Adrenal gland (tissue), 9 donors: ENCODE measurements at regions not wholly inside any gene's neighbourhood (a gene's known extent, or its start where the extent isn't known, plus 50 kb on each side); places are given as distances from the start of the nearest gene placed in this dataset.
"Not testable (repeated sequence)": the region's sequence is repeated elsewhere in the genome, so short reads cannot be mapped to it uniquely, and the experiment has no call there.

Source experiments
- DNase-seq, 7 donors: peaks; one replicate each; pipeline ENCODE4 v3.0.0-alpha.2; 2019 to 2020
- H3K27ac ChIP-seq, 5 donors: fragments of 200-600 bp; sonication (generic) in 4 of 5; 1 replicate in 3 of 5; 2 replicates in 2 of 5; pipeline versions ENCODE4 v1.5.1 to v1.8.0; 2016 to 2020; ENCODE audit warnings: mild to moderate bottlenecking in 1 of 5
- H3K27me3 ChIP-seq: fragments of 200-600 bp; 2 replicates; pipeline ENCODE4 v1.8.0; 2021
- H3K36me3 ChIP-seq, 2 donors: fragments of 200-600 bp; replicated peaks in 1 of 2; 1 replicate in 1 of 2; 2 replicates in 1 of 2; pipeline versions ENCODE4 v1.5.1 to v1.8.0; 2018 to 2022
- H3K4me1 ChIP-seq, 2 donors: fragments of 200-600 bp; replicated peaks in 1 of 2; 1 replicate in 1 of 2; 2 replicates in 1 of 2; pipeline versions ENCODE4 v1.5.1 to v1.8.0; 2018 to 2021
- H3K4me3 ChIP-seq, 4 donors: fragments of 200-600 bp; sonication (generic) in 3 of 4; one replicate each; pipeline ENCODE4 v1.5.1; 2016 to 2018
- H3K9me3 ChIP-seq, 3 donors: fragments of 200-600 bp; sonication (generic) in 1 of 3; replicated peaks in 1 of 3; 1 replicate in 2 of 3; 2 replicates in 1 of 3; pipeline versions ENCODE4 v1.5.1 to v1.8.0; 2016 to 2021
- POLR2A ChIP-seq, 2 donors: fragments of 450-650 bp; IDR thresholded peaks; one replicate each; pipeline ENCODE4 v1.6.1; 2017; ENCODE audit warnings: antibody characterized with exemption in 2 of 2, mild to moderate bottlenecking in 2 of 2, moderate library complexity in 1 of 2
- WGBS, 4 donors: extraction: QIAGEN DNeasy Blood & Tissue Kit in 2 of 4; methylation state at CpG; one replicate each; pipeline versions ENCODE4 v1.1.5 to v1.1.7; 2013 to 2017; 5-methylcytosine and 5-hydroxymethylcytosine counted together
- intact Hi-C, 2 donors: fragments of 100-400 bp; cut with DNase I; formaldehyde crosslinking; loops; one replicate each; pipeline versions ENCODE4 v1.14.1 to v1.15.0; 2022 to 2023
- TF ChIP-seq, protein P1 (sequence below), 6 experiments: fragments of 450-650 bp in 4 of 6; fragments of 200-600 bp in 2 of 6; sonication (generic) in 1 of 6; IDR thresholded peaks; 1 replicate in 5 of 6; 2 replicates in 1 of 6; pipeline versions ENCODE4 v1.5.1 to v1.8.0; 2016 to 2021; ENCODE audit warnings: antibody characterized with exemption in 6 of 6, mild to moderate bottlenecking in 2 of 6, moderate library complexity in 1 of 6
- donor health status: healthy with polysubstance abuse.
- donor health status: Bipolar disorder and iron deficiency.
- donor health status: DM: yes; HTN: yes; CAD: no.
- donor health status: DM: no; HTN: no; CAD: no.
- donor health status: DM: no; HTN: no; CAD: no.

DNA sequence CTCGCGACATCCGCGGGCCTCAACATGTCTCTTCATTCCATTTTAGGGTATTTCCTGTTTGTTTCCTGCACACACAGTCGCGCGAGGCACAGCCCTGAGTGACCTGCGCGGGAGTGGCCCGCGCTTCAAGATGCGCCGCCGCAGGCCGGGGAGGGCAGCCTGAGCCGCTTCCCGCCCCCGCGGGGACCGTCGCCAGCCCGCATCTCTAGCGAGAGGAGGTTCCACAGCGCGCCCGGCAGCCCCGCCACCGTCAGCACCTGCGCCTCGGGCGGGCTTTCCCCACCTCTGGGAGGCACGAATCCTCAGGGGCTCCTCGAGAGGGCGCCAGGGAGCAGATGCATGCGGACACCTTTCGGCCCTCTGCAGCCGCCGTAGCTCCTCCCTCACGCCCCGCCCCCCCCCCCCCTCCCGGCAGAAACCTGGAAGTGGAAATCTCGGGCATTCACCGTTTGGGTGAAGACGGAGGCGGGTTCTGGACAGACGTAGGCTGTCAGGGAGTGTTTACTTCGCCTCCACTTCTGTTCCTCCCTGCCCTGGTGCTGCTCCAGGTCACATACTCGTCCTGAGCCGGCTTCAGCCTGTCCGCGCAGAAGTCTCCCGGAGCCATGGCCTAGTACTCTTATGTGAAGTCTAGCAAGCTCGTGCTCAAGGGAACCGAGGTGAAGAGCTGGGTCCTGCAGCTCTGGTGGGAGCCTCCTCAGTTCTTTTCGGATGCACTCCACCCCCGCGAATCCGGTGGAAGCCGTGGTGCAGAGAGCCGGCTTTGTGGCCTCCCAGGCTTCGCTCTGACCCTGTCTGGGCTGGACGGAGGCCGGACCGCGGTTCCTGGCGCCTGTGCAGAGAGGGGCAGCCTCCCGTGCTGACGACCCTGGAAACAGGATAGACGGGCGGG, 880.5 kb upstream of the DEFB115 start:
- intact Hi-C loops, result no loop called here
- WGBS, 4 donors, result 7 to 43% (median 18%) methylated on average over 38 to 70 of the region's 70 CpGs

DNA sequence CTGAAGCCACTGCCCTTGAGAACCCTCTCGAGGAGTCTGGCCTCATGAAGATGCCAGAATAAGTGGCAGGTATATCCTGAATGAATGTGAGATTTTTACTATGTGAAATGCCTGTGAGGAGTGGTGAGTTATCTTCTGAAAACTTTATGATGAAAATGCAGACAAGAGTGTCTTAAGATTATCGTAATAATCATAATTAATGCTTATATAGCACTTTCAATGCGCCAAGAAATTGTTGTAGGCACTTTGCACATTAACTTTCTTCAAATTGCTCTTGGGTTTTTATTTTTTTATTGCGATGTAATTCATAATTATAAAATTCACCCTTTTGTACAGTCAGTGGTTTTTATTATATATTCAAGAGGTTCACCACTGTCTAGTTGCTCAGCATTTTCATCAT, 879.1 kb upstream of the DEFB115 start:
- H3K4me1 ChIP-seq, H3K36me3 ChIP-seq, H3K27ac ChIP-seq, intact Hi-C loops, H3K9me3 ChIP-seq, H3K27me3 ChIP-seq, H3K4me3 ChIP-seq, DNase-seq: not testable (repeated sequence)
- 62 to 73% (median 71%) methylated on average over 4 of the region's 4 CpGs for WGBS, 4 donors

More for the DNA sequence above, 880.5 kb upstream of the DEFB115 start:
- Histone ChIP-seq H3K4me3 (peak overlapping the region; percentile 59 to 99 (median 66)), H3K9me3 (no peaks in the 10 kb centered on the region), H3K27me3 (no peaks in the 10 kb centered on the region), H3K27ac (peak overlapping the region; percentile 53 to 81 (median 76)), H3K4me1 (peaks cover 0 to 9% of the 10 kb centered on the region in 2 donors), H3K36me3 (no peaks in the 10 kb centered on the region)
- DNase-seq, result peak; percentile 59 to 91 (median 82)
- TF ChIP-seq, protein P1, sequence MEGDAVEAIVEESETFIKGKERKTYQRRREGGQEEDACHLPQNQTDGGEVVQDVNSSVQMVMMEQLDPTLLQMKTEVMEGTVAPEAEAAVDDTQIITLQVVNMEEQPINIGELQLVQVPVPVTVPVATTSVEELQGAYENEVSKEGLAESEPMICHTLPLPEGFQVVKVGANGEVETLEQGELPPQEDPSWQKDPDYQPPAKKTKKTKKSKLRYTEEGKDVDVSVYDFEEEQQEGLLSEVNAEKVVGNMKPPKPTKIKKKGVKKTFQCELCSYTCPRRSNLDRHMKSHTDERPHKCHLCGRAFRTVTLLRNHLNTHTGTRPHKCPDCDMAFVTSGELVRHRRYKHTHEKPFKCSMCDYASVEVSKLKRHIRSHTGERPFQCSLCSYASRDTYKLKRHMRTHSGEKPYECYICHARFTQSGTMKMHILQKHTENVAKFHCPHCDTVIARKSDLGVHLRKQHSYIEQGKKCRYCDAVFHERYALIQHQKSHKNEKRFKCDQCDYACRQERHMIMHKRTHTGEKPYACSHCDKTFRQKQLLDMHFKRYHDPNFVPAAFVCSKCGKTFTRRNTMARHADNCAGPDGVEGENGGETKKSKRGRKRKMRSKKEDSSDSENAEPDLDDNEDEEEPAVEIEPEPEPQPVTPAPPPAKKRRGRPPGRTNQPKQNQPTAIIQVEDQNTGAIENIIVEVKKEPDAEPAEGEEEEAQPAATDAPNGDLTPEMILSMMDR (IDR thresholded peaks at IDR 0.05), result peak; percentile 35 to 64 (median 52)
- peak in 1 of 2 donors; percentile 63 for TF ChIP-seq POLR2A (IDR thresholded peaks at IDR 0.05)

DNA sequence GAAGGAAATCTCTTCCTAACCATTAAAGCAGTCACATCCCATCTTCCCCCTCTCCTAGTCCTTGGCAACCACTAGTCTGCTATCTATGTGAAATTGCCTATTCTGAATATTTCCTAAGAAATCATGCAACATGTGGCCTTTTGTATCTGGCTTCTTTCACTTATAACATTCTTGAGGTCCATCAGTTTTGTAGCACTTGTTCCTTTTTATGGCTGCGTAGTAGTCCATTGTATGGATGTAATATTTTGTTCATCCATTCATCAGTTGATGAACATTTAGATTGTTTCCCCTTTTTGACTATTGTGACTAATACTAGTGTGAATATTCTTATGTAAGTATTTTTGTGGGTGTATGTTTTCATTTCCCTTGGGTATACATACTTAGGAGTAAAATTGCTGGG, 878.7 kb upstream of the DEFB115 start:
- WGBS, 4 donors, result 80 to 96% (median 87%) methylated on average over 1 of the region's 1 CpG

DNA sequence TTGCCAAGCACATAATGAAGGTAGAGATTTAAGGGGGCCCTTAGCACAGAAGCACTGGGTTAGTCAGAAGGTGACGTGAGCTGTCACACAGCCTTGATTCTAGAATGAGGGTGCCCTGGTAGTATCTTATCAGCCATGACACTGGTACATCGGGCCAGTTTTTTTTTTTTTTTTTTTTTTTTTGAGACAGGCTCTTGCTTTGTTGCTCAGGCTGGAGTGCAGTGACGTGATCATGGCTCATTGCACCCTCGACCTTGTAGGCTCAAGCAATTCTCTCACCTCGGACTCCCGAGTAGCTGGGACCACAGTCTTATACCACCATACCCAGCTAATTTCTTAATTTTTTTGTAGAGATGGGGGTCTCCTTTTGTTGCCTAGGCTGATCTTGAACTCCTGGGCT, 872.6 kb upstream of the DEFB115 start:
- intact Hi-C loops, H3K27ac ChIP-seq, H3K4me1 ChIP-seq, H3K4me3 ChIP-seq, H3K36me3 ChIP-seq, H3K27me3 ChIP-seq, H3K9me3 ChIP-seq: not testable (repeated sequence)
- WGBS, 4 donors, result 37 to 69% (median 57%) methylated on average over 6 of the region's 6 CpGs
- DNase-seq, result peak in 5 of 7 donors; percentile 42 to 77 (median 67)

More for the DNA sequence above, 878.7 kb upstream of the DEFB115 start:
- H3K27ac ChIP-seq, H3K4me1 ChIP-seq, H3K4me3 ChIP-seq, H3K36me3 ChIP-seq, DNase-seq, H3K9me3 ChIP-seq, intact Hi-C loops, H3K27me3 ChIP-seq: not testable (repeated sequence)

DNA sequence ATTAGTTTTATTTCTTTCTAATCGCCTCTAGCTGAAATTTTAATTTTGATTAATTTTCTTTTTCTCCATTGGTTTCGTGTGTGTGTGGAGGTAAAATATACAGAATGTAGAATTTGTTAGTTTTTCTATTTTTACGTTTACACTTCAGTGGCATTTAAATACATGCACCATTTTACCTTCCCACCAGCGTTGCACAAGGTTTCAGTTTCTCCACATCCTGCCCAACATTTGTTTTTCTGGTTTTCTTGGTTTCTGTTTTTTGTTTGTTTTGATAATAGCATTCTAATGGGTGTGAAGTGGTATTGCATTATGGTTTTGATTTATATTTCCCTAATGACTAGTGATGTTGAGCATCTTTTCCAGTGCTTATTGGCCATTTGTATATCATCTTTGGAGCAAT, 871.4 kb upstream of the DEFB115 start:
- H3K4me1 ChIP-seq, H3K9me3 ChIP-seq, intact Hi-C loops, H3K27ac ChIP-seq, DNase-seq, H3K27me3 ChIP-seq, H3K36me3 ChIP-seq, H3K4me3 ChIP-seq: not testable (repeated sequence)
- WGBS, 4 donors, result 69 to 94% (median 89%) methylated on average over 4 of the region's 4 CpGs

DNA sequence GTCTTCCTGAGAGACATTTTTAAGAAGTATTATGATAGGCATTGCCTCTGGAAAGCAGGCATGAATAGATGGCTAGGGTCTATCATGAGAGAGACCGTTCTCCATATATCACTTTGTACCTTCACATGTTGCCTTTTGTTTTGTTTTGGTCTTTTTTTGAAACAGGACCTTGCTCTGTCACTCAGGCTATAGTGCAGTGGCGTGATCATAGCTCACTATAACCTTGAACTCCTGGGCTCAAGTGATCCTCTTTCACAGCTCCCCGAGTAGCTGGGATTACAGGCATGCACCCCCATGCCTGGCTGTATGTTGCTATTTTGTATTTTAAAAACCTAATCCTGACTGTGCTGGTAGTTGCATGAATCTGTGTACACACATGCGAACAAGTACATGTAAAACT, 869.6 kb upstream of the DEFB115 start:
- DNase-seq, H3K27me3 ChIP-seq, H3K4me3 ChIP-seq, H3K4me1 ChIP-seq, H3K9me3 ChIP-seq, intact Hi-C loops, H3K27ac ChIP-seq: not testable (repeated sequence)
- peaks cover 0 to 11% of the 10 kb centered on the region in 2 donors for H3K36me3 ChIP-seq
- WGBS, 4 donors, result 65 to 71% (median 69%) methylated on average over 4 of the region's 4 CpGs

DNA sequence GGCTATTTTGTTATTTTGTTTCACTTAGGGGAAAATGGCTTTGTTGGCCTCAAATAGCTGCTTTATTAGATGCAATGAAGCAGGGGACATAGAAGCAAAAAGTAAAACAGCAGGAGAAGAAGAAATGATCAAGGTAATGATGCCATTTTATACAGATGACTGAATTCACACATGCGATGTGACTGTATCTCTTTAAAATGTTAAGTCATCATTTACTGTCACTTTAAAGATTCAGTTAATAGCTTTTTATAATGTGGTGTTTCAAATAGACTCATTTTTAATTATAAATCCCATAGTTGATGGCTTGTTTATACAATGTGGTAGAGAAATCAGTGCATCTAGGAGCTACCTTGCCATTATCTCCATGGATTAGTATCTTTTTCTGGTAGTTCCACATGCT, 863.9 kb upstream of the DEFB115 start:
- H3K4me1 ChIP-seq, H3K27ac ChIP-seq, H3K27me3 ChIP-seq, H3K9me3 ChIP-seq, intact Hi-C loops, H3K4me3 ChIP-seq, DNase-seq: not testable (repeated sequence)
- WGBS, 4 donors, result 92 to 100% (median 99%) methylated on average over 1 of the region's 1 CpG
- H3K36me3 ChIP-seq, result peaks cover 0 to 19% of the 10 kb centered on the region in 2 donors

DNA sequence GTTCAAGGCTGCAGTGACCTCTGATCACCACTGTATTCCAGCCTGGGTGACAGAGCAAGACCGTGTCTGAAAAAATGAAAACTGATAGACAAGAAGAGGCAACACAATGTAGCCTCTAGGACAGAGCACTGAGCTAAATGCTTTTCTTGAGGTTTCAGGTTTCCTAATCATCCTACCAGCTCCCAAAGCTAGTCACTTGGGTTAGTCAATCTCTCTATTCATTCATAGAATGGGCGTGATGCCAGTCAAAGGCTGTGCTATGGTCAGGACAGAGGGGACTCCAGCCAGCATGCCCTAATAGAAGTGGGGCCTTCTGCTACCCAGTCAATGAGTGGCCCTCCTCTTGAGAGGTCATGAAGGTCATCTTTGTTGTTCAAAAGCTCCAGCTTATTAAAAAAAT, 860.4 kb upstream of the DEFB115 start:
- H3K36me3 ChIP-seq, DNase-seq, H3K4me1 ChIP-seq, H3K27ac ChIP-seq, H3K9me3 ChIP-seq, intact Hi-C loops, H3K4me3 ChIP-seq, H3K27me3 ChIP-seq: not testable (repeated sequence)
- WGBS, 4 donors, result 64 to 95% (median 92%) methylated on average over 2 of the region's 2 CpGs

DNA sequence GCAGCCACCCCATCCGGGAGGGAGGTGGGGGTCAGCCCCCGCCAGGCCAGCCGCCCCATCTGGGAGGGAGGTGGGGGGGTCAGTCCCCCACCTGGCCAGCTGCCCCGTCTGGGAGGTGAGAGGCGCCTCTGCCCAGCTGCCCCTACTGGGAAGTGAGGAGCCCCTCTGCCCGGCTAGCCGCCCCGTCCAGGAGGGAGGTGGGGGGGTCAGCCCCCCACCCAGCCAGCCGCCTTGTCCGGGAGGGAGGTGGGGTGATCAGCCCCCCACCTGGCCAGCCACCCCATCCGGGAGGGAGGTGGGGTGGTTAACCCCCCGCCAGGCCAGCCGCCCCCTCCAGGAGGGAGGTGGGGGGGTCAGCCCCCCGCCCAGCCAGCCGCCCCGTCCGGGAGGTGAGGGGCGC, 852.4 kb upstream of the DEFB115 start:
- H3K4me1 ChIP-seq, H3K27me3 ChIP-seq, H3K36me3 ChIP-seq, H3K9me3 ChIP-seq, H3K27ac ChIP-seq, DNase-seq, intact Hi-C loops, H3K4me3 ChIP-seq: not testable (repeated sequence)
- 94 to 99% methylated on average over 15 to 17 of the region's 18 CpGs; no CpG with 5 or more reads in 2 of the 4 donors for WGBS, 4 donors

DNA sequence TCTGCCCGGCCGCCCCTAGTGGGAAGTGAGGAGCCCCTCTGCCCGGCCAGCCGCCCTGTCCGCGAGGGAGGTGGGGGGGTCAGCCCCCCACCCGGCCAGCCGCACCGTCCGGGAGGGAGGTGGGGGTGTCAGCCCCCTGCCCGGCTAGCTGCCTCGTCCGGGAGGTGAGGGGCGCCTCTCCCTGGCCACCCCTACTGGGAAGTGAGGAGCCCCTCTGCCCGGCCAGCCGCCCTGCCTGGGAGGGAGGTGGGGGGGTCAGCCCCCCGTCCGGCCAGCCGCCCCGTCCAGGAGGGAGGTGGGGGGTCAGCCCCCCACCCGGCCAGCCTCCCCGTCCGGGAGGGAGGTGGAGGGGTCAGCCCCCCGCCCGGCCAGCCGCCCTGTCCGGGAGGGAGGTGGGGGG, 851.9 kb upstream of the DEFB115 start:
- H3K36me3 ChIP-seq, H3K27me3 ChIP-seq, H3K27ac ChIP-seq, DNase-seq, H3K9me3 ChIP-seq, intact Hi-C loops, H3K4me1 ChIP-seq, H3K4me3 ChIP-seq: not testable (repeated sequence)
- 94 to 97% methylated on average over 23 to 27 of the region's 27 CpGs; no CpG with 5 or more reads in 2 of the 4 donors for whole genome bisulfite sequencing, 4 donors
